Osteoblast (primary cell): ENCODE measurements at regions not wholly inside any gene's neighbourhood (a gene's known extent, or its start where the extent isn't known, plus 50 kb on each side); places are given as distances from the start of the nearest gene placed in this dataset.

Experiments
- DNase-seq: peaks from one replicate; pipeline ENCODE4 v3.0.0; 2011; ENCODE audit warnings: low spot score, mixed read lengths; ENCODE audit not compliant: insufficient read length; ENCODE audit errors: missing footprints
- H2AFZ ChIP-seq: 2 replicates; pipeline ENCODE4 v1.6.0; 2011; ENCODE audit warnings: mild to moderate bottlenecking, low read length
- H3K27ac ChIP-seq: 2 replicates; pipeline ENCODE4 v1.5.1; 2011; ENCODE audit warnings: mild to moderate bottlenecking, low read depth, low read length, moderate library complexity
- H3K27me3 ChIP-seq: 2 replicates; pipeline ENCODE4 v1.6.0; 2012; ENCODE audit warnings: mild to moderate bottlenecking, control low read depth, inconsistent platforms, low read length, moderate library complexity; ENCODE audit not compliant: insufficient read depth
- H3K36me3 ChIP-seq: 2 replicates; pipeline ENCODE4 v1.5.1; 2011; ENCODE audit warnings: mild to moderate bottlenecking, low read length, control low read depth, moderate library complexity; ENCODE audit not compliant: insufficient read depth
- H3K4me1 ChIP-seq: 2 replicates; pipeline ENCODE4 v1.5.1; 2011; ENCODE audit warnings: mild to moderate bottlenecking, low read length, control low read depth, moderate library complexity; ENCODE audit not compliant: insufficient read depth
- H3K4me2 ChIP-seq: 2 replicates; pipeline ENCODE4 v1.6.0; 2011; ENCODE audit warnings: mild to moderate bottlenecking, low read length; ENCODE audit not compliant: insufficient read depth
- H3K4me3 ChIP-seq: fragments of 200-600 bp; sonication (generic); 3 replicates; pipeline ENCODE4 v1.5.1; 2012; ENCODE audit warnings: mild to moderate bottlenecking, low read length, inconsistent platforms; ENCODE audit not compliant: insufficient read depth
- H3K79me2 ChIP-seq: 2 replicates; pipeline ENCODE4 v1.6.0; 2012; ENCODE audit warnings: mild to moderate bottlenecking, low read length, control low read depth, inconsistent platforms; ENCODE audit not compliant: insufficient read depth
- H3K9me3 ChIP-seq: 2 replicates; pipeline ENCODE4 v1.5.1; 2011; ENCODE audit warnings: low read depth, low read length, control low read depth
- H4K20me1 ChIP-seq: 2 replicates; pipeline ENCODE4 v1.6.0; 2012; ENCODE audit warnings: mild to moderate bottlenecking, low read length, control low read depth; ENCODE audit not compliant: insufficient read depth
- CTCF ChIP-seq: IDR thresholded peaks from 2 replicates; pipeline ENCODE4 v1.5.1; 2011; ENCODE audit warnings: mild to moderate bottlenecking, low read depth, low read length, moderate library complexity; ENCODE audit errors: extremely low read depth

- no peak for DNase-seq
- Histone ChIP-seq H3K4me2 (no peak overlapping the region), H3K79me2 (no peaks in the 10 kb centered on the region), H2AFZ (no peak overlapping the region), H3K4me1 (no peaks in the 10 kb centered on the region), H4K20me1 (no peaks in the 10 kb centered on the region), H3K27me3 (no peaks in the 10 kb centered on the region), H3K4me3 (no peak overlapping the region), H3K27ac (no peak overlapping the region), H3K9me3 (no peaks in the 10 kb centered on the region), H3K36me3 (no peaks in the 10 kb centered on the region)
- no peak for TF ChIP-seq CTCF
Observed at GRCh38 chr5:81914696-81915095, 57.1 kb upstream of the ATG10 start.

- Histone ChIP-seq H3K4me2 (no peak overlapping the region), H3K36me3 (no peaks in the 10 kb centered on the region), H3K79me2 (no peaks in the 10 kb centered on the region), H3K9me3 (no peaks in the 10 kb centered on the region), H2AFZ (no peak overlapping the region), H3K4me1 (no peaks in the 10 kb centered on the region), H4K20me1 (no peaks in the 10 kb centered on the region), H3K4me3 (no peak overlapping the region), H3K27me3 (no peaks in the 10 kb centered on the region), H3K27ac (no peak overlapping the region)
- DNase-seq = no peak
- TF ChIP-seq CTCF = no peak
Observed at GRCh38 chr5:81912933-81913332, 58.9 kb upstream of the ATG10 start.

- no peak overlapping the region for H3K4me3 ChIP-seq
- no peaks in the 10 kb centered on the region for H3K27me3 ChIP-seq
- H3K4me2 ChIP-seq = no peak overlapping the region
- H3K9me3 ChIP-seq = no peaks in the 10 kb centered on the region
- H3K79me2 ChIP-seq = no peaks in the 10 kb centered on the region
- no peak overlapping the region for H2AFZ ChIP-seq
- H4K20me1 ChIP-seq = no peaks in the 10 kb centered on the region
- H3K36me3 ChIP-seq = no peaks in the 10 kb centered on the region
- no peaks in the 10 kb centered on the region for H3K4me1 ChIP-seq
- TF ChIP-seq CTCF = no peak
- no peak overlapping the region for H3K27ac ChIP-seq
- no peak for DNase-seq
Observed at GRCh38 chr5:81909677-81910076, 62.1 kb upstream of the ATG10 start.

- H3K4me3 ChIP-seq = no peak overlapping the region
Observed at GRCh38 chr5:81908771-81909170, 63.1 kb upstream of the ATG10 start.

More at GRCh38 chr5:81908771-81909170, 63.1 kb upstream of the ATG10 start:
- H3K27me3 ChIP-seq = no peaks in the 10 kb centered on the region
- DNase-seq = no peak
- no peak overlapping the region for H3K27ac ChIP-seq
- no peaks in the 10 kb centered on the region for H4K20me1 ChIP-seq
- H3K36me3 ChIP-seq = no peaks in the 10 kb centered on the region
- H3K4me1 ChIP-seq = no peaks in the 10 kb centered on the region
- no peak overlapping the region for H2AFZ ChIP-seq
- TF ChIP-seq CTCF = no peak
- no peaks in the 10 kb centered on the region for H3K9me3 ChIP-seq
- no peak overlapping the region for H3K4me2 ChIP-seq
- H3K79me2 ChIP-seq = no peaks in the 10 kb centered on the region
